ENCODE measurements at regions not wholly inside any gene's neighbourhood (a gene's known extent, or its start where the extent isn't known, plus 50 kb on each side); places are given as distances from the start of the nearest gene placed in this dataset.

DNA sequence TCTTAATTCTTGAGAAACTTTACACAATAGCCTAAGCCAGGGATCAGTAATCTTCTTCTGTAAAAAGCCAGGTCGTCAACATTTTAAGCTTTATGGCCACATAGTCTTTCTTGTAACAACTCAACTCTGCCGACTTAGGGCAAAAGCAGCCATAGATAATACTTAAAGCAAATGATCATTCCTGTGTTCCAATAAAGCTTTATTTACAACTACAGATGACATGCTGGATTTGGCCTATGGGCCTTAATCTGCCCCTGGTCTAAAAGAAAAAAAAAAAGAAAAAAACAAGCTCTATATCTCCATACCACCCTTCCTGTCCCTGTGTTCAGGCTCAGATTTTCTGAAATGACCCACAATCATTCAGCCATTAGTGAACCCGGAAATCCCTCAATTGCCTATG is 220.3 kb downstream of the ENC1 start:
- FAIRE-seq (no peak), DNase-seq (ENCODE audit: low read depth, low spot score) (no peak), ATAC-seq (no peak)
- no peaks in the 10 kb centered on the region for H3K4me1 ChIP-seq (ENCODE audit: control insufficient read depth, insufficient read depth, low read length)
- H2AFZ ChIP-seq (ENCODE audit: control insufficient read depth, low read depth, low read length): no peak overlapping the region
- no peak overlapping the region for H3K9ac ChIP-seq (ENCODE audit: control insufficient read depth, insufficient read depth, low read length)
- TF ChIP-seq, protein P1, sequence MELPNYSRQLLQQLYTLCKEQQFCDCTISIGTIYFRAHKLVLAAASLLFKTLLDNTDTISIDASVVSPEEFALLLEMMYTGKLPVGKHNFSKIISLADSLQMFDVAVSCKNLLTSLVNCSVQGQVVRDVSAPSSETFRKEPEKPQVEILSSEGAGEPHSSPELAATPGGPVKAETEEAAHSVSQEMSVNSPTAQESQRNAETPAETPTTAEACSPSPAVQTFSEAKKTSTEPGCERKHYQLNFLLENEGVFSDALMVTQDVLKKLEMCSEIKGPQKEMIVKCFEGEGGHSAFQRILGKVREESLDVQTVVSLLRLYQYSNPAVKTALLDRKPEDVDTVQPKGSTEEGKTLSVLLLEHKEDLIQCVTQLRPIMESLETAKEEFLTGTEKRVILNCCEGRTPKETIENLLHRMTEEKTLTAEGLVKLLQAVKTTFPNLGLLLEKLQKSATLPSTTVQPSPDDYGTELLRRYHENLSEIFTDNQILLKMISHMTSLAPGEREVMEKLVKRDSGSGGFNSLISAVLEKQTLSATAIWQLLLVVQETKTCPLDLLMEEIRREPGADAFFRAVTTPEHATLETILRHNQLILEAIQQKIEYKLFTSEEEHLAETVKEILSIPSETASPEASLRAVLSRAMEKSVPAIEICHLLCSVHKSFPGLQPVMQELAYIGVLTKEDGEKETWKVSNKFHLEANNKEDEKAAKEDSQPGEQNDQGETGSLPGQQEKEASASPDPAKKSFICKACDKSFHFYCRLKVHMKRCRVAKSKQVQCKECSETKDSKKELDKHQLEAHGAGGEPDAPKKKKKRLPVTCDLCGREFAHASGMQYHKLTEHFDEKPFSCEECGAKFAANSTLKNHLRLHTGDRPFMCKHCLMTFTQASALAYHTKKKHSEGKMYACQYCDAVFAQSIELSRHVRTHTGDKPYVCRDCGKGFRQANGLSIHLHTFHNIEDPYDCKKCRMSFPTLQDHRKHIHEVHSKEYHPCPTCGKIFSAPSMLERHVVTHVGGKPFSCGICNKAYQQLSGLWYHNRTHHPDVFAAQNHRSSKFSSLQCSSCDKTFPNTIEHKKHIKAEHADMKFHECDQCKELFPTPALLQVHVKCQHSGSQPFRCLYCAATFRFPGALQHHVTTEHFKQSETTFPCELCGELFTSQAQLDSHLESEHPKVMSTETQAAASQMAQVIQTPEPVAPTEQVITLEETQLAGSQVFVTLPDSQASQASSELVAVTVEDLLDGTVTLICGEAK (IDR thresholded peaks at IDR 0.05; ENCODE audit: borderline replicate concordance): peak; percentile 50; the same call in 1 of the 2 replicates
- TF ChIP-seq E2F4 (IDR thresholded peaks at IDR 0.05; ENCODE audit: low read depth, low read length) (no peak), SUPT20H (IDR thresholded peaks at IDR 0.05; ENCODE audit: borderline replicate concordance, control insufficient read depth, low read depth, low read length) (no peak)
- intact Hi-C loops (cut with micrococcal nuclease; ENCODE audit: unreplicated experiment) (no loop called here), in situ Hi-C loops (cut with MboI) (no loop called here)
- no peaks in the 10 kb centered on the region for H3K27me3 ChIP-seq (replicated peaks in 1 of 2; ENCODE audit: control insufficient read depth in 2 of 2, insufficient read depth in 2 of 2, low read length in 1 of 2)
- ChIA-PET POLR2A (interaction anchor here (0.6 to 1.2 kb wide), 2 partner anchors 26 to 448 kb away, joined by 3 to 7 read pairs; no protein-coding TSS in a partner anchor), CTCF (interaction anchor here (1.2 to 1.3 kb wide), 2 partner anchors 10 to 213 kb away, joined by 3 to 4 read pairs; no protein-coding TSS in a partner anchor), SMC1A (ENCODE audit: uncharacterized antibody, unreplicated experiment) (interaction anchor here (0.8 to 2.0 kb wide), 3 partner anchors 11 to 45 kb away, joined by 3 to 7 read pairs (median 4); no protein-coding TSS in a partner anchor), RAD21 (ENCODE audit: unreplicated experiment) (interaction anchor here (0.7 to 2.8 kb wide), 2 partner anchors 13 to 1148 kb away, joined by 3 to 7 read pairs; no protein-coding TSS in a partner anchor)
- H4K20me1 ChIP-seq (ENCODE audit: control insufficient read depth, insufficient read depth): no peaks in the 10 kb centered on the region
- WGBS (ENCODE audit: insufficient coverage, insufficient replicate concordance, low lambda C conversion rate, missing lambda C conversion rate): 55% methylated on average over 3 of the region's 3 CpGs
- H3K36me3 ChIP-seq (ENCODE audit: control insufficient read depth in 2 of 2, insufficient read depth in 2 of 2, low read length in 1 of 2): no peaks in the 10 kb centered on the region
- no peak overlapping the region for H3K27ac ChIP-seq (ENCODE audit: control insufficient read depth, insufficient read depth)
- no peak overlapping the region for H3K4me3 ChIP-seq
- BruUV-seq (replicated peaks): no TSS peak
- no peaks in the 10 kb centered on the region for H3K79me2 ChIP-seq (ENCODE audit: control insufficient read depth, insufficient read depth, low read length)
- no peak overlapping the region for H3K4me2 ChIP-seq (ENCODE audit: control insufficient read depth, insufficient read depth)
- no peaks in the 10 kb centered on the region; the same call in 2 of the 3 replicates for H3K9me3 ChIP-seq (replicated peaks; ENCODE audit: control insufficient read depth, insufficient read depth, low read length)
